Activated naive CD4-positive, alpha-beta T cell treated with anti-CD3 and anti-CD28 coated beads for 36 hours (primary cell): ENCODE measurements at regions not wholly inside any gene's neighbourhood (a gene's known extent, or its start where the extent isn't known, plus 50 kb on each side); places are given as distances from the start of the nearest gene placed in this dataset.
A peak's percentile ranks its signal among the peaks of the same experiment; 100 is the strongest.
"Not testable (repeated sequence)": the region's sequence is repeated elsewhere in the genome, so short reads cannot be mapped to it uniquely, and the experiment has no call there.

ENCODE experiments used
- CTCF ChIA-PET: fragments of 350-600 bp; sonication (Branson Sonifier 250); formaldehyde crosslinking; loops from one replicate; lab custom pipeline; 2021; ENCODE audit warnings: antibody characterized with exemption; lab: Charles Lee
- DNase-seq: peaks from one replicate; pipeline ENCODE4 v3.0.0-alpha.2; 2020
- H3K27ac Mint-ChIP-seq: one replicate; pipeline ENCODE4 v1.8.0; 2021; ENCODE audit warnings: mild to moderate bottlenecking, mixed read lengths
- H3K27me3 Mint-ChIP-seq: one replicate; pipeline ENCODE4 v1.8.0; 2021; ENCODE audit warnings: low read depth, mixed read lengths
- H3K36me3 Mint-ChIP-seq: one replicate; pipeline ENCODE4 v1.8.0; 2021; ENCODE audit warnings: low read depth, mixed read lengths
- H3K4me1 Mint-ChIP-seq: one replicate; pipeline ENCODE4 v1.8.0; 2021; ENCODE audit warnings: low read depth, mixed read lengths
- H3K4me3 Mint-ChIP-seq: one replicate; pipeline ENCODE4 v1.8.0; 2021; ENCODE audit warnings: mild to moderate bottlenecking, moderate library complexity, mixed read lengths
- H3K9me3 Mint-ChIP-seq: one replicate; pipeline ENCODE4 v1.8.0; 2021; ENCODE audit warnings: mixed read lengths
- intact Hi-C: fragments of 100-400 bp; cut with micrococcal nuclease; formaldehyde crosslinking; loops from one replicate; pipeline ENCODE4 v1.15.1; 2023

GRCh38 chr3:124651416-124651815, 78.8 kb upstream of the UMPS start:
- H3K9me3 Mint-ChIP-seq, intact Hi-C loops, DNase-seq, H3K4me3 Mint-ChIP-seq, H3K27me3 Mint-ChIP-seq, H3K36me3 Mint-ChIP-seq, H3K27ac Mint-ChIP-seq: not testable (repeated sequence)
- CTCF ChIA-PET = interaction anchor here (1.0 to 1.6 kb wide), 2 partner anchors 37 to 91 kb away, joined by 4 read pairs; no protein-coding TSS in a partner anchor
- peaks cover 26% of the 10 kb centered on the region for H3K4me1 Mint-ChIP-seq

- intact Hi-C loops = loop anchor here (1.0 to 2.0 kb wide), 2 partner anchors 12 to 59 kb away; no protein-coding TSS in a partner anchor
- no peak overlapping the region for H3K4me3 Mint-ChIP-seq
- no peaks in the 10 kb centered on the region for H3K27me3 Mint-ChIP-seq
- DNase-seq = no peak
- peaks cover 26% of the 10 kb centered on the region for H3K4me1 Mint-ChIP-seq
- CTCF ChIA-PET = interaction anchor here (0.9 to 1.6 kb wide), 4 partner anchors 9 to 92 kb away, joined by 3 to 4 read pairs (median 4); no protein-coding TSS in a partner anchor
- no peaks in the 10 kb centered on the region for H3K9me3 Mint-ChIP-seq
- peaks cover 10% of the 10 kb centered on the region for H3K36me3 Mint-ChIP-seq
- H3K27ac Mint-ChIP-seq = peak overlapping the region; percentile 38
These were observed 78.2 kb upstream of the UMPS start for GRCh38 chr3:124652009-124652408.

- DNase-seq = no peak
- Mint-ChIP-seq H3K4me1 (peaks cover 26% of the 10 kb centered on the region), H3K9me3 (no peaks in the 10 kb centered on the region), H3K36me3 (peaks cover 10% of the 10 kb centered on the region), H3K27me3 (no peaks in the 10 kb centered on the region), H3K4me3 (no peak overlapping the region), H3K27ac (no peak overlapping the region)
- CTCF ChIA-PET = interaction anchor here (0.5 to 1.2 kb wide), 3 partner anchors 8 to 28 kb away, joined by 3 read pairs; no protein-coding TSS in a partner anchor
- intact Hi-C loops = loop anchor here (2.0 kb wide), 1 partner anchor 60 kb away; no protein-coding TSS in a partner anchor
These were observed 77.0 kb upstream of the UMPS start for GRCh38 chr3:124653071-124653796.

GRCh38 chr3:124653797-124654469, 76.3 kb upstream of the UMPS start:
- Mint-ChIP-seq H3K27me3 (no peaks in the 10 kb centered on the region), H3K27ac (no peak overlapping the region), H3K36me3 (peaks cover 11% of the 10 kb centered on the region), H3K9me3 (no peaks in the 10 kb centered on the region), H3K4me3 (no peak overlapping the region), H3K4me1 (peaks cover 26% of the 10 kb centered on the region)
- intact Hi-C loops = loop anchor here (2.0 kb wide), 1 partner anchor 61 kb away; no protein-coding TSS in a partner anchor
- no peak for DNase-seq
- CTCF ChIA-PET = no interaction called here

GRCh38 chr3:124654470-124654845, 75.8 kb upstream of the UMPS start:
- Mint-ChIP-seq H3K27ac (no peak overlapping the region), H3K4me3 (no peak overlapping the region), H3K36me3 (peaks cover 11% of the 10 kb centered on the region), H3K9me3 (no peaks in the 10 kb centered on the region), H3K27me3 (no peaks in the 10 kb centered on the region), H3K4me1 (peaks cover 26% of the 10 kb centered on the region)
- CTCF ChIA-PET = no interaction called here
- no peak for DNase-seq
- intact Hi-C loops = no loop called here

- no peaks in the 10 kb centered on the region for H3K27me3 Mint-ChIP-seq
- H3K36me3 Mint-ChIP-seq = peaks cover 11% of the 10 kb centered on the region
- no peaks in the 10 kb centered on the region for H3K9me3 Mint-ChIP-seq
- no peak for DNase-seq
- CTCF ChIA-PET = interaction anchor here (0.6 kb wide), 1 partner anchor 16 kb away, joined by 4 read pairs; no protein-coding TSS in a partner anchor
- H3K4me3 Mint-ChIP-seq = no peak overlapping the region
- no peak overlapping the region for H3K27ac Mint-ChIP-seq
- intact Hi-C loops = no loop called here
- peaks cover 29% of the 10 kb centered on the region for H3K4me1 Mint-ChIP-seq
These were observed 73.7 kb upstream of the UMPS start for GRCh38 chr3:124656531-124656930.

GRCh38 chr3:124657138-124657537, 73.1 kb upstream of the UMPS start:
- intact Hi-C loops = no loop called here
- H3K27me3 Mint-ChIP-seq = no peaks in the 10 kb centered on the region
- CTCF ChIA-PET = interaction anchor here (0.6 kb wide), 1 partner anchor 16 kb away, joined by 4 read pairs; no protein-coding TSS in a partner anchor
- no peaks in the 10 kb centered on the region for H3K9me3 Mint-ChIP-seq
- H3K36me3 Mint-ChIP-seq = peaks cover 14% of the 10 kb centered on the region
- peaks cover 28% of the 10 kb centered on the region for H3K4me1 Mint-ChIP-seq
- no peak overlapping the region for H3K27ac Mint-ChIP-seq
- H3K4me3 Mint-ChIP-seq = no peak overlapping the region
- no peak for DNase-seq

- Mint-ChIP-seq H3K27ac (no peak overlapping the region), H3K36me3 (peaks cover 10% of the 10 kb centered on the region), H3K27me3 (no peaks in the 10 kb centered on the region), H3K9me3 (no peaks in the 10 kb centered on the region), H3K4me1 (peaks cover 21% of the 10 kb centered on the region), H3K4me3 (no peak overlapping the region)
- DNase-seq = no peak
- CTCF ChIA-PET = interaction anchor here (1.2 kb wide), 1 partner anchor 9 kb away, joined by 3 read pairs; no protein-coding TSS in a partner anchor
- intact Hi-C loops = no loop called here
These were observed 72.0 kb upstream of the UMPS start for GRCh38 chr3:124658270-124658669.

- H3K4me3 Mint-ChIP-seq = no peak overlapping the region
- H3K27ac Mint-ChIP-seq = no peak overlapping the region
- CTCF ChIA-PET = interaction anchor here (1.2 to 2.9 kb wide), 2 partner anchors 8 to 30 kb away, joined by 3 to 12 read pairs; no protein-coding TSS in a partner anchor
- H3K4me1 Mint-ChIP-seq = peaks cover 24% of the 10 kb centered on the region
- DNase-seq = no peak
- peaks cover 2% of the 10 kb centered on the region for H3K27me3 Mint-ChIP-seq
- no peaks in the 10 kb centered on the region for H3K9me3 Mint-ChIP-seq
- intact Hi-C loops = no loop called here
- H3K36me3 Mint-ChIP-seq = peaks cover 14% of the 10 kb centered on the region
These were observed 71.1 kb upstream of the UMPS start for GRCh38 chr3:124659175-124659574.

- no peak for DNase-seq
- CTCF ChIA-PET = interaction anchor here (0.6 to 2.9 kb wide), 4 partner anchors 8 to 55 kb away, joined by 3 to 12 read pairs (median 5); no protein-coding TSS in a partner anchor
- Mint-ChIP-seq H3K4me3 (no peak overlapping the region), H3K36me3 (peaks cover 14% of the 10 kb centered on the region), H3K27me3 (peaks cover 2% of the 10 kb centered on the region), H3K4me1 (peaks cover 24% of the 10 kb centered on the region), H3K27ac (peak overlapping the region; percentile 57), H3K9me3 (no peaks in the 10 kb centered on the region)
- intact Hi-C loops = loop anchor here (1.0 to 2.0 kb wide), 3 partner anchors 20 to 67 kb away; no protein-coding TSS in a partner anchor
These were observed 69.7 kb upstream of the UMPS start for GRCh38 chr3:124660599-124660998.

GRCh38 chr3:124663690-124664089, 66.6 kb upstream of the UMPS start:
- no peak for DNase-seq
- Mint-ChIP-seq H3K4me3 (no peak overlapping the region), H3K36me3 (peaks cover 14% of the 10 kb centered on the region), H3K4me1 (peaks cover 24% of the 10 kb centered on the region), H3K27ac (no peak overlapping the region), H3K27me3 (peaks cover 5% of the 10 kb centered on the region), H3K9me3 (no peaks in the 10 kb centered on the region)
- CTCF ChIA-PET = interaction anchor here (0.9 kb wide), 1 partner anchor 104 kb away, joined by 4 read pairs; no protein-coding TSS in a partner anchor
- intact Hi-C loops = no loop called here

- Mint-ChIP-seq H3K27ac (no peak overlapping the region), H3K4me1 (peaks cover 24% of the 10 kb centered on the region), H3K27me3 (peaks cover 5% of the 10 kb centered on the region), H3K4me3 (no peak overlapping the region), H3K9me3 (no peaks in the 10 kb centered on the region), H3K36me3 (peaks cover 14% of the 10 kb centered on the region)
- intact Hi-C loops = no loop called here
- CTCF ChIA-PET = interaction anchor here (0.6 to 1.5 kb wide), 3 partner anchors 24 to 97 kb away, joined by 3 to 7 read pairs (median 4); no protein-coding TSS in a partner anchor
- DNase-seq = no peak
These were observed 65.4 kb upstream of the UMPS start for GRCh38 chr3:124664804-124665203.
